ENCODE measurements at regions not wholly inside any gene's neighbourhood (a gene's known extent, or its start where the extent isn't known, plus 50 kb on each side); places are given as distances from the start of the nearest gene placed in this dataset.

DNA sequence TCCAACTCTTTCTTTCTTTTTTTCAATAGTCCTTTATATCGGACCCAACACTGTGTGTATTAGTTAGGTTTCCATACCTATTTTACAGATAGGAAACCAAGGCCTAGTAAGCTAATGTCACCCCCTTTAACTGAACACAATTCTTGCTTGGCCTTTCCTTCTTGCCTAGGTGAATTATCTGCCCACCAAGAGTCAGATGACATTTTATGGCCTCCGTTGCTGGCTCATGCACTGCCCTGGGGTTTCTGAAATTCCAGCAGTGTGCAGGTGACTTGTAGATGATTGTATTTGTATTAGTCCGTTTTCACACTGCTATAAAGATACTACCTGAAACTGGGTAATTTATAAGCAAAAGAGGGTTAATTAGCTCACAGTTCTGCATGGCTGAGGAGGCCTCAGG, 293.8 kb downstream of the GAS1 start:
- Histone ChIP-seq H3K36me3 (ENCODE audit: control insufficient read depth in 3 of 3, insufficient read depth in 3 of 3, low read length in 3 of 3) (no peaks in the 10 kb centered on the region), H3K9me3 (ENCODE audit: control insufficient read depth in 3 of 3, low read length in 3 of 3) (no peaks in the 10 kb centered on the region), H3K4me3 (ENCODE audit: low read length in 3 of 3) (no peak overlapping the region), H3K27ac (ENCODE audit: low read depth, low read length) (no peak overlapping the region), H3K27me3 (ENCODE audit: control insufficient read depth in 3 of 3, insufficient read depth in 3 of 3, low read length in 3 of 3) (no peaks in the 10 kb centered on the region), H3K4me1 (ENCODE audit: control insufficient read depth in 3 of 3, insufficient read depth in 3 of 3, low read length in 3 of 3) (no peaks in the 10 kb centered on the region), H3K9ac (ENCODE audit: low read depth in 1 of 3, low read length in 3 of 3) (no peak overlapping the region)

DNA sequence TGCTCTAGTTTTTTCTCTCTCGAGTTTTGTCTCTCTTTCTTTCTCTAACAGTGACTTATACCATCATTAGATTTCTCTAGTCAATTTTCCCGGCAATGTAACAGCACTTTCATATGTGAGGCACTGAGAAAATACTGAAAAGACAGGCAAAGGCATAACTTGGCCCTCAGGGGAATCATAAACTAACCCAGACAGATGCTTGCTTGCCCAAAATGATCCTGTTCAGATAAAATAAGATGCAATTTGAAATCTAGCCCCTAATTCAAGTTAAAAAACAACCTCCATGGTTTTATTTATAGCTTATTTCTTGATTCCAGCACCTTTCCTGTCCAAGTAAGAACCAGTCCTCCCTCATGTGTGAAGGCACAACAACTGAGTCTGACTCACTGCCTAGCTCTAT, 294.6 kb downstream of the GAS1 start:
- H3K9ac ChIP-seq (ENCODE audit: low read depth in 1 of 3, low read length in 3 of 3) = no peak overlapping the region
- H3K4me1 ChIP-seq (ENCODE audit: control insufficient read depth in 3 of 3, insufficient read depth in 3 of 3, low read length in 3 of 3) = no peaks in the 10 kb centered on the region
- H3K4me3 ChIP-seq (ENCODE audit: low read length in 3 of 3) = no peak overlapping the region
- H3K27me3 ChIP-seq (ENCODE audit: control insufficient read depth in 3 of 3, insufficient read depth in 3 of 3, low read length in 3 of 3) = no peaks in the 10 kb centered on the region
- H3K36me3 ChIP-seq (ENCODE audit: control insufficient read depth in 3 of 3, insufficient read depth in 3 of 3, low read length in 3 of 3) = no peaks in the 10 kb centered on the region
- H3K27ac ChIP-seq (ENCODE audit: low read depth, low read length) = no peak overlapping the region
- no peaks in the 10 kb centered on the region for H3K9me3 ChIP-seq (ENCODE audit: control insufficient read depth in 3 of 3, low read length in 3 of 3)

DNA sequence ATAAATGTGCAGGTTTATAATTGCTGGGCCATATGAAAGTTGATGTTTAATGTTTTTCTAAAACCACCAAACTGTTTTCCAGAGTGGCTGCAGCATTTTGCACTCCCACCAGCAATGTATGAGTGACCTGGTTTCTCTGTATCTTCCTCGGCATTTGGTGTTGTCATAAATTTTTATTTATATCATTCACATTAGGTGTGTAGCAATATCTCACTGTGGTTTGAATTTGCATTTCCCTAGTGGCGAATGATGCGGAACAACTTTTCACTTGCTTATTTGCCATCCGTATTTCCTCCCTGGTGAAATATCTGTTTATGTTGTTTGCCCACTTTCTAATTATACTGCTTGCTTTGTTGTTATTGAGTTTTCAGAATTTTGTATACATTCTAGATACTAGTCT, 295.7 kb upstream of the TUT7 start:
- H3K4me1 ChIP-seq (ENCODE audit: control insufficient read depth in 3 of 3, insufficient read depth in 3 of 3, low read length in 3 of 3) = no peaks in the 10 kb centered on the region
- H3K9me3 ChIP-seq (ENCODE audit: control insufficient read depth in 3 of 3, low read length in 3 of 3) = no peaks in the 10 kb centered on the region
- H3K36me3 ChIP-seq (ENCODE audit: control insufficient read depth in 3 of 3, insufficient read depth in 3 of 3, low read length in 3 of 3) = no peaks in the 10 kb centered on the region
- H3K4me3 ChIP-seq (ENCODE audit: low read length in 3 of 3) = no peak overlapping the region
- no peak overlapping the region for H3K27ac ChIP-seq (ENCODE audit: low read depth, low read length)
- H3K9ac ChIP-seq (ENCODE audit: low read depth in 1 of 3, low read length in 3 of 3) = no peak overlapping the region
- H3K27me3 ChIP-seq (ENCODE audit: control insufficient read depth in 3 of 3, insufficient read depth in 3 of 3, low read length in 3 of 3) = no peaks in the 10 kb centered on the region

DNA sequence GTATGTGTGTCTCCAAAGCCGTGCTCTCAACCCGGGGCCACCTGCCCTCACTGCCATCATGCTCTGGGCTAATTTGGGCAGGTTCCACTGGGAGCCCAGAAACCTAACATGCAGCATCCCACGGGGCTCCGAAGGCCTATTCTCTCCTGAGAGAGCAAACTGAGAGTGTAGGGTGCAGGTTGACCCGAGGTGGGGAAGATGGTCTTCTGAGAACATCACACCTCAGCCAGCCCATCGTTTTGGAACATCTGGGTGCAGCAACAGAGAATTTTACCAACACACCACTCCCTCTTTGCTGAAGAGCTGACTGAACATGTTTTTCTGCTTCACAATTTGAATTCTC, 294.6 kb upstream of the TUT7 start:
- H3K36me3 ChIP-seq (ENCODE audit: control insufficient read depth in 3 of 3, insufficient read depth in 3 of 3, low read length in 3 of 3) = no peaks in the 10 kb centered on the region
- H3K4me1 ChIP-seq (ENCODE audit: control insufficient read depth in 3 of 3, insufficient read depth in 3 of 3, low read length in 3 of 3) = no peaks in the 10 kb centered on the region
- no peak overlapping the region for H3K4me3 ChIP-seq (ENCODE audit: low read length in 3 of 3)
- H3K9me3 ChIP-seq (ENCODE audit: control insufficient read depth in 3 of 3, low read length in 3 of 3) = no peaks in the 10 kb centered on the region
- H3K9ac ChIP-seq (ENCODE audit: low read depth in 1 of 3, low read length in 3 of 3) = no peak overlapping the region
- H3K27me3 ChIP-seq (ENCODE audit: control insufficient read depth in 3 of 3, insufficient read depth in 3 of 3, low read length in 3 of 3) = no peaks in the 10 kb centered on the region
- no peak overlapping the region for H3K27ac ChIP-seq (ENCODE audit: low read depth, low read length)

DNA sequence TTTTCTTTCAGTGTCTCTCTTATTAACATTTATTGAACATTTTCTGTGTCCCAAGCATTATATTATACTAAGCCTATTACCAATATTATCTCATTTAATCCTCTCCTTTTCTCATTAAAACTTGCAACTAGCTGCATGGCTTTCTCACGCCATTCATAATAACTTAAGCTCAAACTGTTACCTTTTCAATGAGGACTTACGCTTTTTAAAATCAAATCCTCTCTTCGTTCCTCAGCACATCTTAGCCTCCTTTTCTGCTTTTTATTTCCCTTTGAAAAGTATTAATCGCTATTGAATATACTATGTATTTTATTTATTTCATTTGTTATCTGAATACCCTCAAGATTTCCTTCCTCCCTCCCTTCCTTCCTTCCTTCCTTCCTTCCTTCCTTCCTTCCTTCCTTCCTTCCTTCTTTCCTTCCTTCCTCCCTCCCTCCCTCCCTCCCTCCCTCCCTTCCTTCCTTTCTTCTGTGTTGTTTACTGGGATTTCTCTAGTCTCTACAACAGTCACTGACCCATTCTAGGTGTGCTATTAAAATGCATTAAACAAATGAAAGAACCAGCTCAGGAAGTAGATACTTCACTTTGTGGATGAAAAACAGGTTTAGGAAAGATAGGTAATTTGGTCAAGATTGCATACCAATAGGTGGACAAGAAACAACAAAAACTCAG, 294.1 kb upstream of the TUT7 start:
- H3K36me3 ChIP-seq (ENCODE audit: control insufficient read depth in 3 of 3, insufficient read depth in 3 of 3, low read length in 3 of 3) = no peaks in the 10 kb centered on the region
- no peak overlapping the region for H3K27ac ChIP-seq (ENCODE audit: low read depth, low read length)
- no peaks in the 10 kb centered on the region for H3K9me3 ChIP-seq (ENCODE audit: control insufficient read depth in 3 of 3, low read length in 3 of 3)
- no peak overlapping the region for H3K9ac ChIP-seq (ENCODE audit: low read depth in 1 of 3, low read length in 3 of 3)
- H3K27me3 ChIP-seq (ENCODE audit: control insufficient read depth in 3 of 3, insufficient read depth in 3 of 3, low read length in 3 of 3) = no peaks in the 10 kb centered on the region
- H3K4me3 ChIP-seq (ENCODE audit: low read length in 3 of 3) = no peak overlapping the region
- no peaks in the 10 kb centered on the region for H3K4me1 ChIP-seq (ENCODE audit: control insufficient read depth in 3 of 3, insufficient read depth in 3 of 3, low read length in 3 of 3)

DNA sequence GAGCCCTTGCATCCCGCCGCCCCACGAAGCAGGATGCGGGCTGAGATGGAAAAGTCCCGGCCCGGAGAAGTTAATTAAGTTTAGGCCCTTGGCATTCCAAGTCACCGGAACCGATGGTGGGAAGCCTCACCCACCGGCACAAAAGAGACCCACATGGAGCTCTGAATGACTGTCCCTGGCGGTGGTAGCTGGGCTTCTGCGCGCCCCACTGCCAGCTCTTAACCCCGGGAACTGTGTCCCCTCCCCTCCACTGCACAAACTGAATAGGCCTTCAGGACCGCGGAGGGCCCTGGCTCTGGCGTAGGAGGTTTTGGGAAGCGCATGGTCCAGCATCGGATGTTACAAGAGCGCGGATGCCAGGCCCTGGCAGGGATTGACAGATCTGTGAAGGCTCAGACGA, 291.1 kb upstream of the TUT7 start:
- no peak overlapping the region for H3K4me3 ChIP-seq (ENCODE audit: low read length in 3 of 3)
- no peaks in the 10 kb centered on the region for H3K36me3 ChIP-seq (ENCODE audit: control insufficient read depth in 3 of 3, insufficient read depth in 3 of 3, low read length in 3 of 3)
- H3K9me3 ChIP-seq (ENCODE audit: control insufficient read depth in 3 of 3, low read length in 3 of 3) = no peaks in the 10 kb centered on the region
- no peak overlapping the region for H3K27ac ChIP-seq (ENCODE audit: low read depth, low read length)
- no peak overlapping the region for H3K9ac ChIP-seq (ENCODE audit: low read depth in 1 of 3, low read length in 3 of 3)
- H3K27me3 ChIP-seq (ENCODE audit: control insufficient read depth in 3 of 3, insufficient read depth in 3 of 3, low read length in 3 of 3) = no peaks in the 10 kb centered on the region
- no peaks in the 10 kb centered on the region for H3K4me1 ChIP-seq (ENCODE audit: control insufficient read depth in 3 of 3, insufficient read depth in 3 of 3, low read length in 3 of 3)

DNA sequence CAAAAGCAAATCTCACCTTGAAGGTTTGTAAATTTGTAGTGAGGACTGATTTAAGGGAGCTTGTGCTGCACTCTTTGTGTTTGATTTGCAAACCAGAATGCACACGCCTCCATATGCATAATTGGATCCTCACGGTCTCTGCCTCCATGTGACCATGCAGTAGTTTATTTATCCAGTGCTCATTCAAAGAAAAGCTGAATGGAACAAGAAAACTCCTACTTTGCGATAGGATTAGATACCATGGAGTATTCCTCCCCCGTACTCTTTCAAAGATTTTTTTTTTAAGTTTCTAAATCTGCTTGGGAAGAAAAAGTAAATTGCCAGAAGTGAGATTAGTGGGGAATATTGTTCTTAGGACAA, 290.4 kb upstream of the TUT7 start:
- Histone ChIP-seq H3K27me3 (ENCODE audit: control insufficient read depth in 3 of 3, insufficient read depth in 3 of 3, low read length in 3 of 3) (no peaks in the 10 kb centered on the region), H3K27ac (ENCODE audit: low read depth, low read length) (no peak overlapping the region), H3K4me1 (ENCODE audit: control insufficient read depth in 3 of 3, insufficient read depth in 3 of 3, low read length in 3 of 3) (no peaks in the 10 kb centered on the region), H3K36me3 (ENCODE audit: control insufficient read depth in 3 of 3, insufficient read depth in 3 of 3, low read length in 3 of 3) (no peaks in the 10 kb centered on the region), H3K9me3 (ENCODE audit: control insufficient read depth in 3 of 3, low read length in 3 of 3) (no peaks in the 10 kb centered on the region), H3K4me3 (ENCODE audit: low read length in 3 of 3) (no peak overlapping the region), H3K9ac (ENCODE audit: low read depth in 1 of 3, low read length in 3 of 3) (no peak overlapping the region)

DNA sequence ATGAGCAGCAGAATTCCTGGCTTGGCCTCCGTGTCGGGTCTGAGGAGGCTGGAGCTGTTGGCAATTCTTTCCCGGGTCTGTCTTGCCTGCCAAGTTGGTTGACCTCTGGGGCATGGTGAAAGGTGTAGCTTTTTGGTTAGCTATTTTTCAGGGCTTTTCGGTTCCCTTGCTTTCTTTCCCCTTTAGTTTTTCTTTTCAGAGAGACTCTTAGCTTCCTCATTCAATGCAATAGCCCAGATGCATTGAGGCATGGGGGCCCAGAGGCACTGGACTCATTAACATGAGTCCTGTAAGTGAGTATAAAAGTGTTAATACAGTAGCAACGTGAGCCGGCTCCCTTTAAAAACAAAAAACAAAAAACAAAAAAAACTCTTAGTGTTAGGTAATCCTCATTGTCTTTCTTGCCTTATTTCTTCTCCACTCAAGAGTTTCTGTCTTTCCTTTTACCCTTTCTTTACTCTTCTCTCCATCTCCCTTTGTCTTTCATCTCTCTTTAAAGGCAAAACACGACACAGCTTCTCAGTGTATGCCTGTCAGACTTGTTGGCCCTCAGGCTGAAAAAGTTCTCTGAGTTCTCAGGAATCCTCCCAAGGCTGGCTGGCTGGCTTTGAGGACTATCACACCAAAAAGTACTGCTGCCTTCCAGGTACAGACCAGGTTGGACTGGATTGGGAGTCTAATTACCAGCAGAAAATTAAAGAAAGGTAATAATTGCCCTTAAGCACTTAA, 289.9 kb upstream of the TUT7 start:
- Histone ChIP-seq H3K27me3 (ENCODE audit: control insufficient read depth in 3 of 3, insufficient read depth in 3 of 3, low read length in 3 of 3) (no peaks in the 10 kb centered on the region), H3K4me3 (ENCODE audit: low read length in 3 of 3) (no peak overlapping the region), H3K36me3 (ENCODE audit: control insufficient read depth in 3 of 3, insufficient read depth in 3 of 3, low read length in 3 of 3) (no peaks in the 10 kb centered on the region), H3K9ac (ENCODE audit: low read depth in 1 of 3, low read length in 3 of 3) (no peak overlapping the region), H3K4me1 (ENCODE audit: control insufficient read depth in 3 of 3, insufficient read depth in 3 of 3, low read length in 3 of 3) (no peaks in the 10 kb centered on the region), H3K9me3 (ENCODE audit: control insufficient read depth in 3 of 3, low read length in 3 of 3) (no peaks in the 10 kb centered on the region), H3K27ac (ENCODE audit: low read depth, low read length) (no peak overlapping the region)

DNA sequence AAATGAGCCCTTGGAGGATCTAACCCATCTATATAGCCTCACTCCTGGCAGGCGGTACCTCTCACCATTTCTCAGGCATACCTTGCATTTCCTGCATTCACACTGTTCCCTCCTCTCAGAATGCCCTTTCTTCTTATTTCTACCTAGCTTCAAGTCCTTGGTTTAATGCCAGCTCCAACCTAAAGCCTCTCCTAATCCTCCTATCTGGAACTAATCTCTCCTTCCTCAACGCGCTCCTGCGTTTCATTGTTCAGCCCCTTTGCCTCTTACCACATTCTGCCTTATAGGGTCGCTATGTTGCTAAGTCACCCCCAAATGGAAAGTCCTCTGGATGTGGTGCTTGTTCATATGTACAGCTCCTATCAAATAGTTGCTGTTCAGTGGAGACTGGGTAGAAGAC, 288.5 kb upstream of the TUT7 start:
- Histone ChIP-seq H3K4me3 (ENCODE audit: low read length in 3 of 3) (no peak overlapping the region), H3K9ac (ENCODE audit: low read depth in 1 of 3, low read length in 3 of 3) (no peak overlapping the region), H3K27me3 (ENCODE audit: control insufficient read depth in 3 of 3, insufficient read depth in 3 of 3, low read length in 3 of 3) (no peaks in the 10 kb centered on the region), H3K27ac (ENCODE audit: low read depth, low read length) (no peak overlapping the region), H3K36me3 (ENCODE audit: control insufficient read depth in 3 of 3, insufficient read depth in 3 of 3, low read length in 3 of 3) (no peaks in the 10 kb centered on the region), H3K9me3 (ENCODE audit: control insufficient read depth in 3 of 3, low read length in 3 of 3) (no peaks in the 10 kb centered on the region), H3K4me1 (ENCODE audit: control insufficient read depth in 3 of 3, insufficient read depth in 3 of 3, low read length in 3 of 3) (no peaks in the 10 kb centered on the region)

DNA sequence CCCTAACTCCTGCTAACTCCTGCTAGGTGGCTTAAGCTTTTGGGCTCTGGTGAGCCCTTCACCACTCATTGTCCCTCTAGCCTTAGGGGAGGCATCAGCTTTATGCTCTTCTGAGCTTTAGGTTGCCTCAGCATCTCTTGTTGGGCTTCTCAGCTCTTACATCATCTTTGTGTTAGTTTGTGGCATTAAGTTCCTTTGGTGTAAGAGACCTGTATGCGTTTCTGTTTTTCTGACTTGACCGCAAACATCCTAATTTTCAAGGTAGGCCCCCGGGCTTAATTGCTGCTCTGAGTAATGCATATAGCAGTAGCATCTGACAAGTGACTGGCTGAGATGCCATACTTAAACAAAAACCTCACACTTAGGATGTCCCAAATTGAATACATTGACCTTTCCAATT, 287.8 kb upstream of the TUT7 start:
- Histone ChIP-seq H3K27ac (ENCODE audit: low read depth, low read length) (no peak overlapping the region), H3K9ac (ENCODE audit: low read depth in 1 of 3, low read length in 3 of 3) (no peak overlapping the region), H3K4me3 (ENCODE audit: low read length in 3 of 3) (no peak overlapping the region), H3K9me3 (ENCODE audit: control insufficient read depth in 3 of 3, low read length in 3 of 3) (no peaks in the 10 kb centered on the region), H3K4me1 (ENCODE audit: control insufficient read depth in 3 of 3, insufficient read depth in 3 of 3, low read length in 3 of 3) (no peaks in the 10 kb centered on the region), H3K27me3 (ENCODE audit: control insufficient read depth in 3 of 3, insufficient read depth in 3 of 3, low read length in 3 of 3) (no peaks in the 10 kb centered on the region), H3K36me3 (ENCODE audit: control insufficient read depth in 3 of 3, insufficient read depth in 3 of 3, low read length in 3 of 3) (no peaks in the 10 kb centered on the region)
